PC-9 (cell line): ENCODE measurements at regions not wholly inside any gene's neighbourhood (a gene's known extent, or its start where the extent isn't known, plus 50 kb on each side); places are given as distances from the start of the nearest gene placed in this dataset.

Experiments used
- BruUV-seq: library from RNA; stranded (reverse); fragments of 400-500 nt; replicated peaks from 2 replicates; lab custom pipeline; 2021; lab: Mats Ljungman, UMichigan
- CTCF ChIA-PET: fragments of 300-600 bp; sonication (Branson Sonifier 250); formaldehyde crosslinking; loops from one replicate; lab custom pipeline; 2022; ENCODE audit warnings: antibody characterized with exemption; lab: Charles Lee
- POLR2A ChIA-PET: fragments of 300-600 bp; sonication (Branson Sonifier 250); formaldehyde crosslinking; loops from one replicate; lab custom pipeline; 2022; ENCODE audit warnings: antibody characterized with exemption; ENCODE audit not compliant: unreplicated experiment; lab: Charles Lee
- DNase-seq, 2 experiments: peaks; one replicate each; pipeline versions ENCODE4 v3.0.0 to v3.0.0-alpha.2; 2015 to 2022; ENCODE audit warnings: mixed read lengths in 1 of 2
- H2AFZ ChIP-seq: fragments of 200-600 bp; sonication (generic); 2 replicates; pipeline ENCODE4 v1.8.1; 2017; ENCODE audit warnings: antibody characterized with exemption
- H3F3A ChIP-seq: fragments of 200-600 bp; sonication (generic); 2 replicates; pipeline ENCODE4 v1.8.1; 2017; ENCODE audit warnings: antibody characterized with exemption, mild to moderate bottlenecking, low read depth; ENCODE audit not compliant: insufficient read depth
- H3K27ac ChIP-seq: fragments of 200-600 bp; sonication (generic); 2 replicates; pipeline ENCODE4 v1.6.1; 2016; ENCODE audit warnings: mixed run types
- H3K27me3 ChIP-seq: fragments of 200-600 bp; sonication (generic); 2 replicates; pipeline ENCODE4 v1.6.1; 2016; ENCODE audit warnings: low read depth, mixed run types; ENCODE audit not compliant: insufficient read depth
- H3K36me3 ChIP-seq: fragments of 200-600 bp; sonication (generic); 2 replicates; pipeline ENCODE4 v1.6.1; 2016; ENCODE audit warnings: low read depth, mixed run types
- H3K4me1 ChIP-seq: fragments of 200-600 bp; sonication (generic); replicated peaks from 2 replicates; pipeline ENCODE4 v1.6.1; 2016; ENCODE audit warnings: mixed run types; ENCODE audit not compliant: insufficient read depth
- H3K4me2 ChIP-seq: fragments of 200-600 bp; sonication (generic); 2 replicates; pipeline ENCODE4 v1.6.1; 2017; ENCODE audit warnings: mixed run types
- H3K4me3 ChIP-seq: fragments of 200-600 bp; sonication (generic); 2 replicates; pipeline ENCODE4 v1.6.1; 2016; ENCODE audit warnings: mixed run types
- H3K79me2 ChIP-seq: fragments of 200-600 bp; sonication (generic); 2 replicates; pipeline ENCODE4 v1.6.1; 2017; ENCODE audit warnings: low read depth, mixed run types
- H3K9me2 ChIP-seq: fragments of 200-600 bp; sonication (generic); 2 replicates; pipeline ENCODE4 v1.8.1; 2017; ENCODE audit warnings: mild to moderate bottlenecking; ENCODE audit not compliant: insufficient read depth
- H3K9me3 ChIP-seq: fragments of 200-600 bp; sonication (generic); 2 replicates; pipeline ENCODE4 v1.8.1; 2016; ENCODE audit warnings: low read depth; ENCODE audit not compliant: insufficient read depth
- H4K20me1 ChIP-seq: fragments of 200-600 bp; sonication (generic); 2 replicates; pipeline ENCODE4 v1.8.1; 2017; ENCODE audit not compliant: insufficient read depth
- CTCF ChIP-seq: fragments of 200-600 bp; sonication (generic); conservative IDR thresholded peaks from 2 replicates; pipeline ENCODE4 v1.6.1; 2017; ENCODE audit warnings: mixed run types, antibody characterized with exemption, mild to moderate bottlenecking, moderate library complexity
- EZH2 ChIP-seq: fragments of 200-600 bp; sonication (generic); IDR thresholded peaks from 2 replicates; pipeline ENCODE4 v1.8.0; 2017; ENCODE audit warnings: antibody characterized with exemption, low read depth
- intact Hi-C: fragments of 100-400 bp; cut with micrococcal nuclease; formaldehyde crosslinking; loops from one replicate; pipeline ENCODE4 v1.10.0; 2022; ENCODE audit not compliant: unreplicated experiment

GRCh38 chr7:73966941-73967831 is 60.8 kb upstream of the ELN start:
- TF ChIP-seq EZH2 (no peak), CTCF (no peak)
- no peaks in the 10 kb centered on the region for H3K79me2 ChIP-seq
- H3K36me3 ChIP-seq = no peaks in the 10 kb centered on the region
- peaks cover 13% of the 10 kb centered on the region; the same call in 1 of the 2 replicates for H3K9me3 ChIP-seq
- no peaks in the 10 kb centered on the region for H3K27me3 ChIP-seq
- DNase-seq = no peak
- POLR2A ChIA-PET = interaction anchor here (0.5 kb wide), 1 partner anchor 128 kb away, joined by 11 read pairs; no protein-coding TSS in a partner anchor
- H2AFZ ChIP-seq = no peak overlapping the region
- H3K27ac ChIP-seq = no peak overlapping the region
- intact Hi-C loops = no loop called here
- no peaks in the 10 kb centered on the region for H3K4me1 ChIP-seq
- H3K9me2 ChIP-seq = no peaks in the 10 kb centered on the region
- H3F3A ChIP-seq = no peaks in the 10 kb centered on the region
- H3K4me3 ChIP-seq = no peak overlapping the region
- no TSS peak for BruUV-seq
- H3K4me2 ChIP-seq = no peak overlapping the region
- no peaks in the 10 kb centered on the region for H4K20me1 ChIP-seq
- CTCF ChIA-PET = no interaction called here

GRCh38 chr7:73967832-73968290 is 60.1 kb upstream of the ELN start:
- no peaks in the 10 kb centered on the region for H3F3A ChIP-seq
- H3K27me3 ChIP-seq = no peaks in the 10 kb centered on the region
- H3K4me2 ChIP-seq = no peak overlapping the region
- no TSS peak for BruUV-seq
- H2AFZ ChIP-seq = no peak overlapping the region
- intact Hi-C loops = no loop called here
- H4K20me1 ChIP-seq = no peaks in the 10 kb centered on the region
- no peaks in the 10 kb centered on the region for H3K36me3 ChIP-seq
- POLR2A ChIA-PET = no interaction called here
- H3K4me3 ChIP-seq = no peak overlapping the region
- TF ChIP-seq EZH2 (no peak), CTCF (no peak)
- no peak overlapping the region for H3K27ac ChIP-seq
- no peaks in the 10 kb centered on the region for H3K9me2 ChIP-seq
- H3K9me3 ChIP-seq = peaks cover 13% of the 10 kb centered on the region; the same call in 1 of the 2 replicates
- CTCF ChIA-PET = interaction anchor here (0.6 kb wide), 1 partner anchor 157 kb away, joined by 13 read pairs; no protein-coding TSS in a partner anchor
- DNase-seq = no peak
- no peaks in the 10 kb centered on the region for H3K79me2 ChIP-seq
- no peaks in the 10 kb centered on the region for H3K4me1 ChIP-seq

- Histone ChIP-seq H3K4me1 (no peaks in the 10 kb centered on the region), H3K27ac (no peak overlapping the region), H3K4me3 (no peak overlapping the region), H3F3A (no peaks in the 10 kb centered on the region), H3K9me2 (no peaks in the 10 kb centered on the region), H4K20me1 (no peaks in the 10 kb centered on the region), H3K4me2 (no peak overlapping the region), H3K9me3 (peaks cover 9% of the 10 kb centered on the region; the same call in 1 of the 2 replicates), H3K36me3 (no peaks in the 10 kb centered on the region), H3K27me3 (no peaks in the 10 kb centered on the region), H3K79me2 (no peaks in the 10 kb centered on the region), H2AFZ (no peak overlapping the region)
- CTCF ChIA-PET = interaction anchor here (0.6 to 0.7 kb wide), 3 partner anchors 158 to 411 kb away, joined by 4 to 13 read pairs (median 6); no protein-coding TSS in a partner anchor
- POLR2A ChIA-PET = no interaction called here
- TF ChIP-seq EZH2 (no peak), CTCF (no peak)
- intact Hi-C loops = no loop called here
- DNase-seq = no peak
- no TSS peak for BruUV-seq
Measured at GRCh38 chr7:73968487-73968886, 59.5 kb upstream of the ELN start.
